GM12878 (cell line): ENCODE measurements at regions not wholly inside any gene's neighbourhood (a gene's known extent, or its start where the extent isn't known, plus 50 kb on each side); places are given as distances from the start of the nearest gene placed in this dataset.

Experiments
- ATAC-seq: fragments of 200-7000 bp; cut with Tn5 transposase; 3 replicates; pipeline ENCODE4 v1.9.1; 2020; ENCODE audit warnings: mild to moderate bottlenecking, moderate library complexity
- BruUV-seq: library from RNA; stranded (reverse); fragments of 400-500 nt; replicated peaks from 2 replicates; lab custom pipeline; 2021; lab: Mats Ljungman, UMichigan
- CTCF ChIA-PET: fragments of 300-600 bp; sonication (Branson Sonifier 250); formaldehyde crosslinking; extraction: SDS; loops from one replicate; lab custom pipeline; 2021; ENCODE audit warnings: inconsistent platforms; lab: Yijun Ruan, JAX
- POLR2A ChIA-PET: fragments of 350-600 bp; formaldehyde crosslinking; extraction: SDS; loops from one replicate; lab custom pipeline; 2021; ENCODE audit warnings: inconsistent platforms; lab: Charles Lee
- RAD21 ChIA-PET: fragments of 300-600 bp; sonication (Branson Sonifier 250); formaldehyde crosslinking; loops from one replicate; lab custom pipeline; 2023; ENCODE audit warnings: antibody characterized with exemption; ENCODE audit not compliant: unreplicated experiment; lab: Charles Lee
- SMC1A ChIA-PET: fragments of 300-600 bp; sonication (Branson Sonifier 250); formaldehyde crosslinking; loops from one replicate; lab custom pipeline; 2023; ENCODE audit not compliant: unreplicated experiment, uncharacterized antibody; lab: Charles Lee
- DNase-seq: peaks from one replicate; pipeline ENCODE4 v3.0.0-alpha.2; 2011; ENCODE audit warnings: low read depth, low spot score
- FAIRE-seq: peaks from 3 replicates; lab custom pipeline; 2011; peaks lifted over from hg19 to GRCh38; lab: Jason Lieb, UNC
- H2AFZ ChIP-seq: 2 replicates; pipeline ENCODE4 v1.6.0; 2011; ENCODE audit warnings: low read depth, low read length, control low read depth; ENCODE audit not compliant: control insufficient read depth
- H3K27ac ChIP-seq: 2 replicates; pipeline ENCODE4 v1.5.1; 2011; ENCODE audit warnings: control low read depth; ENCODE audit not compliant: control insufficient read depth, insufficient read depth
- H3K27me3 ChIP-seq, 2 experiments: replicated peaks in 1 of 2; 2 replicates each; pipeline versions ENCODE4 v1.6.0 to v1.6.1; 2011; ENCODE audit warnings: low read length in 1 of 2; ENCODE audit not compliant: control insufficient read depth in 2 of 2, insufficient read depth in 2 of 2
- H3K36me3 ChIP-seq, 2 experiments: 2 replicates each; pipeline ENCODE4 v1.5.1; 2011; ENCODE audit warnings: low read length in 1 of 2; ENCODE audit not compliant: control insufficient read depth in 2 of 2, insufficient read depth in 2 of 2
- H3K4me1 ChIP-seq: 2 replicates; pipeline ENCODE4 v1.6.1; 2011; ENCODE audit warnings: mild to moderate bottlenecking, low read length, moderate library complexity, mixed read lengths; ENCODE audit not compliant: control insufficient read depth, insufficient read depth
- H3K4me2 ChIP-seq: 2 replicates; pipeline ENCODE4 v1.6.0; 2011; ENCODE audit warnings: control low read depth; ENCODE audit not compliant: control insufficient read depth, insufficient read depth
- H3K4me3 ChIP-seq: fragments of 200-600 bp; sonication (generic); 2 replicates; pipeline ENCODE4 v1.5.1; 2016
- H3K79me2 ChIP-seq: 2 replicates; pipeline ENCODE4 v1.6.0; 2011; ENCODE audit warnings: low read length; ENCODE audit not compliant: control insufficient read depth, insufficient read depth
- H3K9ac ChIP-seq: 2 replicates; pipeline ENCODE4 v1.8.0; 2011; ENCODE audit warnings: low read length, control low read depth, mixed read lengths; ENCODE audit not compliant: control insufficient read depth, insufficient read depth
- H3K9me3 ChIP-seq: replicated peaks from 3 replicates; pipeline ENCODE4 v1.5.1; 2011; ENCODE audit warnings: mild to moderate bottlenecking, low read length; ENCODE audit not compliant: control insufficient read depth, insufficient read depth
- H4K20me1 ChIP-seq: 2 replicates; pipeline ENCODE4 v1.6.0; 2011; ENCODE audit not compliant: control insufficient read depth, insufficient read depth
- ATF7 ChIP-seq: fragments of 450-650 bp; IDR thresholded peaks from 2 replicates; pipeline ENCODE4 v1.6.1; 2016; ENCODE audit warnings: low read depth, mild to moderate bottlenecking
- BCL11A ChIP-seq: IDR thresholded peaks from 2 replicates; pipeline ENCODE4 v1.6.1; 2011; ENCODE audit warnings: low read depth, low read length
- CBX3 ChIP-seq: fragments of 200-600 bp; sonication (generic); IDR thresholded peaks from 2 replicates; pipeline ENCODE4 v1.6.1; 2016; ENCODE audit warnings: low read depth, borderline replicate concordance
- CEBPB ChIP-seq, 2 experiments: fragments of 150-350 bp in 1 of 2; IDR thresholded peaks; 2 replicates each; pipeline ENCODE4 v1.6.1; 2012 to 2014; ENCODE audit warnings: low read depth in 2 of 2, low read length in 2 of 2, borderline replicate concordance in 1 of 2, inconsistent platforms in 1 of 2
- DPF2 ChIP-seq: fragments of 450-650 bp; IDR thresholded peaks from 2 replicates; pipeline ENCODE4 v1.6.1; 2017; ENCODE audit warnings: mild to moderate bottlenecking
- ESRRA ChIP-seq: IDR thresholded peaks from 2 replicates; pipeline ENCODE4 v1.6.1; 2012; ENCODE audit warnings: mild to moderate bottlenecking, low read length, improper control_type of control experiment
- HCFC1 ChIP-seq: fragments of 150-350 bp; IDR thresholded peaks from 2 replicates; pipeline ENCODE4 v1.6.1; 2014; ENCODE audit warnings: low read length
- MXI1 ChIP-seq: fragments of 150-350 bp; IDR thresholded peaks from 2 replicates; pipeline ENCODE4 v1.6.1; 2011; ENCODE audit warnings: low read depth, mild to moderate bottlenecking, inconsistent platforms, low read length, improper control_type of control experiment
- NR2C2 ChIP-seq: IDR thresholded peaks from 2 replicates; pipeline ENCODE4 v1.6.1; 2011; ENCODE audit warnings: borderline replicate concordance, low read depth; ENCODE audit not compliant: control insufficient read depth, insufficient read length
- POLR2AphosphoS2 ChIP-seq: IDR thresholded peaks from 2 replicates; pipeline ENCODE4 v1.6.1; 2011; ENCODE audit warnings: low read depth, mild to moderate bottlenecking, low read length, improper control_type of control experiment, moderate library complexity
- POU2F2 ChIP-seq: IDR thresholded peaks from 3 replicates; pipeline ENCODE4 v1.6.1; 2011; ENCODE audit warnings: low read depth, mild to moderate bottlenecking, low read length, borderline replicate concordance
- SIX5 ChIP-seq: IDR thresholded peaks from 2 replicates; pipeline ENCODE4 v1.6.1; 2011; ENCODE audit warnings: mild to moderate bottlenecking, low read depth, low read length, moderate library complexity; ENCODE audit not compliant: severe bottlenecking
- ZNF207 ChIP-seq: fragments of 450-650 bp; IDR thresholded peaks from 2 replicates; pipeline ENCODE4 v1.6.1; 2014; ENCODE audit warnings: antibody characterized with exemption, mild to moderate bottlenecking, borderline replicate concordance
- ZNF24 ChIP-seq: fragments of 450-650 bp; IDR thresholded peaks from 2 replicates; pipeline ENCODE4 v1.6.1; 2017; ENCODE audit warnings: antibody characterized with exemption, mild to moderate bottlenecking
- WGBS: methylation state at CpG from one replicate; pipeline ENCODE4 v1.1.6; 2016; ENCODE audit warnings: low lambda C conversion rate; ENCODE audit not compliant: insufficient replicate concordance, insufficient coverage; ENCODE audit errors: missing lambda C conversion rate; 5-methylcytosine and 5-hydroxymethylcytosine counted together
- in situ Hi-C: fragments of 300-500 bp; cut with MboI; formaldehyde crosslinking; loops from 9 replicates; pipeline ENCODE4 v1.14.3; 2018; ENCODE audit warnings: mixed read lengths
- intact Hi-C: fragments of 100-400 bp; cut with micrococcal nuclease; formaldehyde crosslinking; loops from one replicate; pipeline ENCODE4 v1.14.2; 2022; ENCODE audit not compliant: unreplicated experiment
- TF ChIP-seq, protein P1 (sequence below): fragments of 450-650 bp; formaldehyde crosslinking; IDR thresholded peaks from 2 replicates; pipeline ENCODE4 v1.4.0; 2022; ENCODE audit warnings: mild to moderate bottlenecking, moderate library complexity
- TF ChIP-seq, protein P2 (sequence below): fragments of 450-650 bp; IDR thresholded peaks from 2 replicates; pipeline ENCODE4 v1.6.1; 2017; ENCODE audit warnings: borderline replicate concordance
- TF ChIP-seq, protein P3 (sequence below): fragments of 150-350 bp; IDR thresholded peaks from 2 replicates; pipeline ENCODE4 v1.6.1; 2014; ENCODE audit warnings: mild to moderate bottlenecking, low read depth, low read length

DNA sequence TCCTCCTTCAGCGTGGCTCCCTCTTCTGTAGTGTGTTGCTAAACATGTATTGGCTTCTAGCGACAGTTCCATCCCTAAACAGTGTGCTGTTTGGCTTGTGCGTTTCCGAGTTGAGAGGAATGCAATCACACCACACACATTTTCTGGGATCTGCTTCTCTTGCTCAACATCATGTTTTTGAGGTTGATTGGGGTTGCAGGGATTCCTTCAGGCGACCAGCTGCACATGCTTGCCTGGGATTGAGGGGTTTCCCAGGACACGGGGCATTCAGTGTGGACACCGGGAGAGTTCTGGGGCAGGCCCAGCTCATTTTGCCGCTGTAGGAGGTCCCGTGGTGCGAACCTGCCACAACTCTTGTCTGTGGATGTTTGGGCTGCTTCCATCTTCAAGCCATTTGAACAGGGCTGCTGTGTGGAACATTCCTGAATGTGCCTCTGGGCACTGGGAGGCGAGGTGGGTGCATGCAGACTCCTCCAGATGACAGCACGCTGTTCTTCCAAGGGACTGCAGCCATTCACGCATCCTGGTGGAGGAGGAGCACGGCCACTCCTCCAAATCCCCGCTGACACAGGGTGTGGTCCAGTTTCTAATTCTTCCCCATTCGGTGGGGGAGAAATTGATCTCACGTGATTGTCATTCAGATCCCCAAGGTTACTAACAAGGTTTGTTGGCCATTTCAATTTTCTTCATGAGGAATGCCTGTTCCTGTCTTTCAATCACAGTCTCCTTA is 82.8 kb downstream of the PLXNA1 start:
- no peak for FAIRE-seq
- SMC1A ChIA-PET = no interaction called here
- Histone ChIP-seq H3K36me3 (no peaks in the 10 kb centered on the region), H3K27me3 (peaks cover 2% of the 10 kb centered on the region in 2 experiments; a peak in 3 of 4 replicates), H3K79me2 (no peaks in the 10 kb centered on the region), H3K4me3 (no peak overlapping the region), H3K4me1 (no peaks in the 10 kb centered on the region), H4K20me1 (no peaks in the 10 kb centered on the region), H3K4me2 (no peak overlapping the region), H3K9me3 (no peaks in the 10 kb centered on the region), H3K9ac (no peak overlapping the region), H2AFZ (no peak overlapping the region), H3K27ac (no peak overlapping the region)
- RAD21 ChIA-PET = no interaction called here
- TF ChIP-seq, protein P1, sequence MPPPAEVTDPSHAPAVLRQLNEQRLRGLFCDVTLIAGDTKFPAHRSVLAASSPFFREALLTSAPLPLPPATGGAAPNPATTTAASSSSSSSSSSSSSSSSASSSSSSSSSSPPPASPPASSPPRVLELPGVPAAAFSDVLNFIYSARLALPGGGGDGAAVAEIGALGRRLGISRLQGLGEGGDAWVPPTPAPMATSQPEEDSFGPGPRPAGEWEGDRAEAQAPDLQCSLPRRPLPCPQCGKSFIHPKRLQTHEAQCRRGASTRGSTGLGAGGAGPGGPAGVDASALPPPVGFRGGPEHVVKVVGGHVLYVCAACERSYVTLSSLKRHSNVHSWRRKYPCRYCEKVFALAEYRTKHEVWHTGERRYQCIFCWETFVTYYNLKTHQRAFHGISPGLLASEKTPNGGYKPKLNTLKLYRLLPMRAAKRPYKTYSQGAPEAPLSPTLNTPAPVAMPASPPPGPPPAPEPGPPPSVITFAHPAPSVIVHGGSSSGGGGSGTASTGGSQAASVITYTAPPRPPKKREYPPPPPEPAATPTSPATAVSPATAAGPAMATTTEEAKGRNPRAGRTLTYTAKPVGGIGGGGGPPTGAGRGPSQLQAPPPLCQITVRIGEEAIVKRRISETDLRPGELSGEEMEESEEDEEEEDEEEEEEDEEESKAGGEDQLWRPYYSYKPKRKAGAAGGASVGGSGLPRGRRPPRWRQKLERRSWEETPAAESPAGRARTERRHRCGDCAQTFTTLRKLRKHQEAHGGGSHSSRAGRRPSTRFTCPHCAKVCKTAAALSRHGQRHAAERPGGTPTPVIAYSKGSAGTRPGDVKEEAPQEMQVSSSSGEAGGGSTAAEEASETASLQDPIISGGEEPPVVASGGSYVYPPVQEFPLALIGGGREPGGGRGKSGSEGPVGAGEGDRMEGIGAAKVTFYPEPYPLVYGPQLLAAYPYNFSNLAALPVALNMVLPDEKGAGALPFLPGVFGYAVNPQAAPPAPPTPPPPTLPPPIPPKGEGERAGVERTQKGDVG (CRISPR knock-in tag) = no peak
- TF ChIP-seq ZNF24 (no peak), CEBPB (IDR thresholded peaks at IDR 0.05; ENCODE audit: borderline replicate concordance in 1 of 2, low read depth in 2 of 2, low read length in 2 of 2) (no peak), BCL11A (no peak), ESRRA (no peak), HCFC1 (no peak), DPF2 (no peak), POLR2AphosphoS2 (no peak), ZNF207 (no peak), NR2C2 (no peak), POU2F2 (no peak), CBX3 (no peak), MXI1 (no peak), SIX5 (no peak), ATF7 (no peak)
- TF ChIP-seq, protein P2, sequence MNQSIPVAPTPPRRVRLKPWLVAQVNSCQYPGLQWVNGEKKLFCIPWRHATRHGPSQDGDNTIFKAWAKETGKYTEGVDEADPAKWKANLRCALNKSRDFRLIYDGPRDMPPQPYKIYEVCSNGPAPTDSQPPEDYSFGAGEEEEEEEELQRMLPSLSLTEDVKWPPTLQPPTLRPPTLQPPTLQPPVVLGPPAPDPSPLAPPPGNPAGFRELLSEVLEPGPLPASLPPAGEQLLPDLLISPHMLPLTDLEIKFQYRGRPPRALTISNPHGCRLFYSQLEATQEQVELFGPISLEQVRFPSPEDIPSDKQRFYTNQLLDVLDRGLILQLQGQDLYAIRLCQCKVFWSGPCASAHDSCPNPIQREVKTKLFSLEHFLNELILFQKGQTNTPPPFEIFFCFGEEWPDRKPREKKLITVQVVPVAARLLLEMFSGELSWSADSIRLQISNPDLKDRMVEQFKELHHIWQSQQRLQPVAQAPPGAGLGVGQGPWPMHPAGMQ = no peak
- TF ChIP-seq, protein P3, sequence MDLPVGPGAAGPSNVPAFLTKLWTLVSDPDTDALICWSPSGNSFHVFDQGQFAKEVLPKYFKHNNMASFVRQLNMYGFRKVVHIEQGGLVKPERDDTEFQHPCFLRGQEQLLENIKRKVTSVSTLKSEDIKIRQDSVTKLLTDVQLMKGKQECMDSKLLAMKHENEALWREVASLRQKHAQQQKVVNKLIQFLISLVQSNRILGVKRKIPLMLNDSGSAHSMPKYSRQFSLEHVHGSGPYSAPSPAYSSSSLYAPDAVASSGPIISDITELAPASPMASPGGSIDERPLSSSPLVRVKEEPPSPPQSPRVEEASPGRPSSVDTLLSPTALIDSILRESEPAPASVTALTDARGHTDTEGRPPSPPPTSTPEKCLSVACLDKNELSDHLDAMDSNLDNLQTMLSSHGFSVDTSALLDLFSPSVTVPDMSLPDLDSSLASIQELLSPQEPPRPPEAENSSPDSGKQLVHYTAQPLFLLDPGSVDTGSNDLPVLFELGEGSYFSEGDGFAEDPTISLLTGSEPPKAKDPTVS = no peak
- intact Hi-C loops = no loop called here
- in situ Hi-C loops = no loop called here
- CTCF ChIA-PET = no interaction called here
- DNase-seq = no peak
- POLR2A ChIA-PET = no interaction called here
- 44% methylated on average over 17 of the region's 17 CpGs for WGBS
- BruUV-seq = no TSS peak
- ATAC-seq = no peak
